ENCODE measurements at regions not wholly inside any gene's neighbourhood (a gene's known extent, or its start where the extent isn't known, plus 50 kb on each side); places are given as distances from the start of the nearest gene placed in this dataset.

- no peak overlapping the region for H3K4me3 ChIP-seq (ENCODE audit: low read depth, low read length)
- TF ChIP-seq MAX (IDR thresholded peaks at IDR 0.05; ENCODE audit: low read depth, low read length) (no peak), POLR2A (IDR thresholded peaks at IDR 0.05; ENCODE audit: extremely low read depth, insufficient read length) (no peak), CTCF (IDR thresholded peaks at IDR 0.05; ENCODE audit: low read depth, low read length) (no peak), MYC (IDR thresholded peaks at IDR 0.05; ENCODE audit: low read depth, low read length) (no peak)
- DNase-seq (ENCODE audit: low read depth) = no peak
Observed at GRCh38 chr18:41720226-41720625, 234.8 kb upstream of the PIK3C3 start.

GRCh38 chr18:41719808-41720207, 235.2 kb upstream of the PIK3C3 start:
- DNase-seq (ENCODE audit: low read depth) = no peak
- TF ChIP-seq CTCF (IDR thresholded peaks at IDR 0.05; ENCODE audit: low read depth, low read length) (no peak), POLR2A (IDR thresholded peaks at IDR 0.05; ENCODE audit: extremely low read depth, insufficient read length) (no peak), MYC (IDR thresholded peaks at IDR 0.05; ENCODE audit: low read depth, low read length) (no peak), MAX (IDR thresholded peaks at IDR 0.05; ENCODE audit: low read depth, low read length) (no peak)
- H3K4me3 ChIP-seq (ENCODE audit: low read depth, low read length) = no peak overlapping the region

- no peak overlapping the region for H3K4me3 ChIP-seq (ENCODE audit: low read depth, low read length)
- TF ChIP-seq CTCF (IDR thresholded peaks at IDR 0.05; ENCODE audit: low read depth, low read length) = no peak
- TF ChIP-seq MAX (IDR thresholded peaks at IDR 0.05; ENCODE audit: low read depth, low read length) = no peak
- TF ChIP-seq POLR2A (IDR thresholded peaks at IDR 0.05; ENCODE audit: extremely low read depth, insufficient read length) = no peak
- TF ChIP-seq MYC (IDR thresholded peaks at IDR 0.05; ENCODE audit: low read depth, low read length) = no peak
- DNase-seq (ENCODE audit: low read depth) = no peak
Observed at GRCh38 chr18:41714872-41715271, 240.2 kb upstream of the PIK3C3 start.

- no peak for DNase-seq (ENCODE audit: low read depth)
- no peak overlapping the region for H3K4me3 ChIP-seq (ENCODE audit: low read depth, low read length)
- TF ChIP-seq CTCF (IDR thresholded peaks at IDR 0.05; ENCODE audit: low read depth, low read length) (no peak), POLR2A (IDR thresholded peaks at IDR 0.05; ENCODE audit: extremely low read depth, insufficient read length) (no peak), MYC (IDR thresholded peaks at IDR 0.05; ENCODE audit: low read depth, low read length) (no peak), MAX (IDR thresholded peaks at IDR 0.05; ENCODE audit: low read depth, low read length) (no peak)
Observed at GRCh38 chr18:41713969-41714825, 240.8 kb upstream of the PIK3C3 start.

GRCh38 chr18:41706301-41706700, 248.7 kb upstream of the PIK3C3 start:
- no peak overlapping the region for H3K4me3 ChIP-seq (ENCODE audit: low read depth, low read length)
- TF ChIP-seq MYC (IDR thresholded peaks at IDR 0.05; ENCODE audit: low read depth, low read length) (no peak), POLR2A (IDR thresholded peaks at IDR 0.05; ENCODE audit: extremely low read depth, insufficient read length) (no peak), CTCF (IDR thresholded peaks at IDR 0.05; ENCODE audit: low read depth, low read length) (no peak)
- DNase-seq (ENCODE audit: low read depth) = no peak
